Islet of Langerhans (tissue), 1 donor: ENCODE measurements at regions not wholly inside any gene's neighbourhood (a gene's known extent, or its start where the extent isn't known, plus 50 kb on each side); places are given as distances from the start of the nearest gene placed in this dataset.

ENCODE experiments used
- FAIRE-seq: peaks from one replicate; lab custom pipeline; 2011; peaks lifted over from hg19 to GRCh38; lab: Jason Lieb, UNC

- FAIRE-seq: no peak
Observed at GRCh38 chr11:112753706-112754105, 207.5 kb upstream of the NCAM1 start.

- no peak for FAIRE-seq
Observed at GRCh38 chr11:112759418-112759817, 201.8 kb upstream of the NCAM1 start.

GRCh38 chr11:112760396-112761059 lies 200.7 kb upstream of the NCAM1 start:
- FAIRE-seq: no peak

- no peak for FAIRE-seq
Observed at GRCh38 chr11:112761911-112762706, 199.1 kb upstream of the NCAM1 start.

GRCh38 chr11:112762707-112763090 lies 198.5 kb upstream of the NCAM1 start:
- FAIRE-seq: no peak

GRCh38 chr11:112765337-112765736 lies 195.9 kb upstream of the NCAM1 start:
- FAIRE-seq: no peak

GRCh38 chr11:112769170-112769569 lies 192.1 kb upstream of the NCAM1 start:
- no peak for FAIRE-seq

- FAIRE-seq: no peak
Observed at GRCh38 chr11:112769584-112769983, 191.6 kb upstream of the NCAM1 start.

GRCh38 chr11:112770033-112770432 lies 191.2 kb upstream of the NCAM1 start:
- FAIRE-seq: no peak

GRCh38 chr11:112770487-112770886 lies 190.7 kb upstream of the NCAM1 start:
- FAIRE-seq: no peak

GRCh38 chr11:112771851-112772250 lies 189.4 kb upstream of the NCAM1 start:
- FAIRE-seq: no peak

- no peak for FAIRE-seq
Observed at GRCh38 chr11:112773264-112773663, 188.0 kb upstream of the NCAM1 start.

- FAIRE-seq: no peak
Observed at GRCh38 chr11:112776834-112777233, 184.4 kb upstream of the NCAM1 start.

GRCh38 chr11:112777283-112777751 lies 183.9 kb upstream of the NCAM1 start:
- no peak for FAIRE-seq

- FAIRE-seq: no peak
Observed at GRCh38 chr11:112778091-112778876, 182.9 kb upstream of the NCAM1 start.

GRCh38 chr11:112778877-112779266 lies 182.3 kb upstream of the NCAM1 start:
- FAIRE-seq: no peak

GRCh38 chr11:112780351-112781087 lies 180.7 kb upstream of the NCAM1 start:
- FAIRE-seq: no peak

- no peak for FAIRE-seq
Observed at GRCh38 chr11:112783945-112784322, 177.3 kb upstream of the NCAM1 start.

GRCh38 chr11:112784323-112785073 lies 176.7 kb upstream of the NCAM1 start:
- no peak for FAIRE-seq

- no peak for FAIRE-seq
Observed at GRCh38 chr11:112785149-112785548, 176.1 kb upstream of the NCAM1 start.

GRCh38 chr11:112785719-112786118 lies 175.5 kb upstream of the NCAM1 start:
- no peak for FAIRE-seq

- no peak for FAIRE-seq
Observed at GRCh38 chr11:112786196-112786595, 175.0 kb upstream of the NCAM1 start.
